Fibroblast of lung (primary cell): ENCODE measurements at regions not wholly inside any gene's neighbourhood (a gene's known extent, or its start where the extent isn't known, plus 50 kb on each side); places are given as distances from the start of the nearest gene placed in this dataset.

Source experiments
- CTCF ChIP-seq, 2 donors: IDR thresholded peaks in 1 of 2; conservative IDR thresholded peaks in 1 of 2; 1 replicate in 1 of 2; 2 replicates in 1 of 2; pipeline ENCODE4 v1.5.1; 2011 to 2012; ENCODE audit warnings: low read length in 2 of 2, control low read depth in 1 of 2, inconsistent platforms in 1 of 2, low read depth in 1 of 2, mild to moderate bottlenecking in 1 of 2
- EZH2 ChIP-seq: IDR thresholded peaks from 2 replicates; pipeline ENCODE4 v1.5.1; 2012; ENCODE audit warnings: low read length, control low read depth, mild to moderate bottlenecking; ENCODE audit errors: missing control alignments

- TF ChIP-seq CTCF (conservative IDR thresholded peaks at IDR 0.05 in 1 of 2, IDR thresholded peaks at IDR 0.05 in 1 of 2; ENCODE audit: low read depth in 1 of 2, low read length in 2 of 2) (no peak), EZH2 (no peak)
Measured at GRCh38 chr2:194253528-194254259, 1403.3 kb upstream of the SLC39A10 start.
